H1 (cell line): ENCODE measurements at regions not wholly inside any gene's neighbourhood (a gene's known extent, or its start where the extent isn't known, plus 50 kb on each side); places are given as distances from the start of the nearest gene placed in this dataset.
A peak's percentile ranks its signal among the peaks of the same experiment; 100 is the strongest.

ENCODE experiments used
- CTCF ChIA-PET: fragments of 300-600 bp; sonication (Branson Sonifier 250); formaldehyde crosslinking; loops from one replicate; lab custom pipeline; 2021; ENCODE audit not compliant: partially characterized antibody; lab: Charles Lee
- POLR2A ChIA-PET: fragments of 300-600 bp; sonication (Branson Sonifier 250); formaldehyde crosslinking; loops from one replicate; lab custom pipeline; 2021; ENCODE audit warnings: inconsistent platforms; ENCODE audit not compliant: partially characterized antibody; lab: Charles Lee
- DNase-seq, 2 experiments: peaks; one replicate each; pipeline versions ENCODE4 v3.0.0 to v3.0.0-alpha.2; 2010 to 2022; ENCODE audit warnings: low spot score in 2 of 2, low read depth in 1 of 2, mixed read lengths in 1 of 2
- FAIRE-seq: peaks from 2 replicates; lab custom pipeline; 2011; peaks lifted over from hg19 to GRCh38; lab: Jason Lieb, UNC
- H2AFZ ChIP-seq: 2 replicates; pipeline ENCODE4 v1.8.1; 2012; ENCODE audit warnings: low read length, inconsistent platforms
- H2AK5ac ChIP-seq: 2 replicates; pipeline ENCODE4 v1.6.1; 2013; ENCODE audit warnings: low read depth, low read length
- H2BK120ac ChIP-seq: replicated peaks from 2 replicates; pipeline ENCODE3; 2013; ENCODE audit warnings: low read depth, low read length, inconsistent platforms
- H2BK12ac ChIP-seq: 2 replicates; pipeline ENCODE4 v1.6.1; 2013; ENCODE audit warnings: low read depth, low read length
- H2BK15ac ChIP-seq: 2 replicates; pipeline ENCODE4 v1.6.1; 2013; ENCODE audit warnings: low read length
- H2BK20ac ChIP-seq: 2 replicates; pipeline ENCODE4 v1.6.1; 2013; ENCODE audit warnings: low read length
- H2BK5ac ChIP-seq: 2 replicates; pipeline ENCODE4 v1.6.1; 2013; ENCODE audit warnings: low read depth, low read length
- H3K14ac ChIP-seq: 2 replicates; pipeline ENCODE4 v1.6.1; 2013; ENCODE audit warnings: inconsistent platforms; ENCODE audit not compliant: insufficient read length
- H3K18ac ChIP-seq: 2 replicates; pipeline ENCODE4 v1.6.1; 2013; ENCODE audit warnings: low read length; ENCODE audit errors: extremely low read depth
- H3K23ac ChIP-seq: 2 replicates; pipeline ENCODE4 v1.6.1; 2013; ENCODE audit warnings: inconsistent platforms; ENCODE audit not compliant: insufficient read length
- H3K23me2 ChIP-seq: 2 replicates; pipeline ENCODE4 v1.6.1; 2013; ENCODE audit warnings: low read depth, low read length
- H3K27ac ChIP-seq: 2 replicates; pipeline ENCODE4 v1.6.1; 2011; ENCODE audit warnings: low read depth, low read length, inconsistent platforms
- H3K27me3 ChIP-seq, 4 experiments: replicated peaks in 1 of 4; 1 replicate in 1 of 4; 2 replicates in 3 of 4; pipeline versions ENCODE4 v1.6.1 to v1.8.1; 2011 to 2013; ENCODE audit warnings: low read length in 3 of 4, mild to moderate bottlenecking in 3 of 4, inconsistent platforms in 2 of 4, mixed read lengths in 2 of 4, moderate library complexity in 1 of 4; ENCODE audit not compliant: control insufficient read depth in 3 of 4, insufficient read depth in 3 of 4; ENCODE audit errors: extremely low read depth in 1 of 4
- H3K36me3 ChIP-seq, 4 experiments: 2 replicates each; pipeline versions ENCODE4 v1.6.1 to v1.8.1; 2011 to 2013; ENCODE audit warnings: mild to moderate bottlenecking in 4 of 4, low read length in 3 of 4, moderate library complexity in 2 of 4, control low read depth in 1 of 4, inconsistent platforms in 1 of 4; ENCODE audit not compliant: insufficient read depth in 4 of 4, control insufficient read depth in 2 of 4
- H3K4ac ChIP-seq: replicated peaks from 2 replicates; pipeline ENCODE3; 2013; ENCODE audit warnings: low read length, low read depth, mixed read lengths, inconsistent platforms; ENCODE audit not compliant: insufficient read length
- H3K4me1 ChIP-seq, 4 experiments: replicated peaks in 1 of 4; 1 replicate in 1 of 4; 2 replicates in 3 of 4; pipeline versions ENCODE4 v1.6.1 to v1.8.1; 2011 to 2013; ENCODE audit warnings: low read length in 3 of 4, inconsistent platforms in 2 of 4, mixed read lengths in 1 of 4; ENCODE audit not compliant: insufficient read depth in 4 of 4, control insufficient read depth in 3 of 4
- H3K4me2 ChIP-seq, 2 experiments: 2 replicates each; pipeline versions ENCODE4 v1.6.1 to v1.8.1; 2011 to 2013; ENCODE audit warnings: low read depth in 2 of 2, low read length in 2 of 2, control low read depth in 1 of 2, inconsistent platforms in 1 of 2, mild to moderate bottlenecking in 1 of 2; ENCODE audit not compliant: insufficient read depth in 1 of 2
- H3K4me3 ChIP-seq, 4 experiments: fragments of 200-600, 300-600 bp in 1 of 4; sonication (generic), shearing (Covaris generic), sonication (Bioruptor Twin) in 1 of 4; 2 replicates each; pipeline versions ENCODE4 v1.5.1 to v1.8.1; 2011 to 2016; ENCODE audit warnings: low read length in 4 of 4, low read depth in 3 of 4, control low read depth in 2 of 4, inconsistent platforms in 2 of 4, mild to moderate bottlenecking in 2 of 4, mixed read lengths in 1 of 4, moderate library complexity in 1 of 4; ENCODE audit not compliant: insufficient read depth in 2 of 4; ENCODE audit errors: extremely low read depth in 1 of 4
- H3K56ac ChIP-seq: replicated peaks from 2 replicates; pipeline ENCODE3; 2013; ENCODE audit warnings: low read depth, mild to moderate bottlenecking, mixed read lengths, low read length, inconsistent platforms; ENCODE audit not compliant: insufficient read length
- H3K79me1 ChIP-seq: 2 replicates; pipeline ENCODE4 v1.6.1; 2013; ENCODE audit warnings: low read depth, low read length, control low read depth
- H3K79me2 ChIP-seq, 2 experiments: 2 replicates each; pipeline versions ENCODE4 v1.6.1 to v1.8.1; 2012 to 2013; ENCODE audit warnings: low read length in 2 of 2, mild to moderate bottlenecking in 2 of 2, inconsistent platforms in 1 of 2; ENCODE audit not compliant: insufficient read depth in 2 of 2, control insufficient read depth in 1 of 2
- H3K9ac ChIP-seq, 4 experiments: replicated peaks in 1 of 4; 1 replicate in 1 of 4; 2 replicates in 3 of 4; pipeline versions ENCODE4 v1.6.1 to v1.8.1; 2011 to 2013; ENCODE audit warnings: low read depth in 3 of 4, low read length in 3 of 4, control low read depth in 2 of 4, mild to moderate bottlenecking in 2 of 4, moderate library complexity in 2 of 4, inconsistent platforms in 1 of 4; ENCODE audit errors: extremely low read depth in 1 of 4
- H3K9me3 ChIP-seq, 2 experiments: 2 replicates each; pipeline versions ENCODE4 v1.6.1 to v1.8.1; 2012 to 2013; ENCODE audit warnings: mild to moderate bottlenecking in 2 of 2, moderate library complexity in 2 of 2, control low read depth in 1 of 2, inconsistent platforms in 1 of 2, low read depth in 1 of 2, low read length in 1 of 2, mixed read lengths in 1 of 2; ENCODE audit not compliant: insufficient read depth in 2 of 2
- H4K20me1 ChIP-seq, 2 experiments: replicated peaks in 1 of 2; 2 replicates each; pipeline versions ENCODE3 to v1.8.1; 2011 to 2013; ENCODE audit warnings: inconsistent platforms in 2 of 2, low read length in 2 of 2, mild to moderate bottlenecking in 1 of 2; ENCODE audit not compliant: insufficient read depth in 2 of 2, control insufficient read depth in 1 of 2
- H4K5ac ChIP-seq: 2 replicates; pipeline ENCODE4 v1.6.1; 2013; ENCODE audit warnings: low read length, low read depth, mixed read lengths, inconsistent platforms; ENCODE audit not compliant: insufficient read length
- H4K8ac ChIP-seq: 2 replicates; pipeline ENCODE4 v1.8.0; 2013; ENCODE audit warnings: mild to moderate bottlenecking, moderate library complexity, low read length, inconsistent platforms; ENCODE audit not compliant: insufficient read depth; ENCODE audit errors: extremely low read depth
- H4K91ac ChIP-seq: replicated peaks from 2 replicates; pipeline ENCODE3; 2013; ENCODE audit warnings: low read length, mixed read lengths, inconsistent platforms; ENCODE audit not compliant: insufficient read length
- BCL11A ChIP-seq, 2 experiments: IDR thresholded peaks; one replicate each; pipeline ENCODE4 v1.6.1; 2011; ENCODE audit warnings: low read depth in 2 of 2, low read length in 2 of 2, mild to moderate bottlenecking in 2 of 2
- EGR1 ChIP-seq: IDR thresholded peaks from 2 replicates; pipeline ENCODE4 v1.6.1; 2011; ENCODE audit warnings: low read depth, low read length, borderline replicate concordance
- EP300 ChIP-seq, 2 experiments: IDR thresholded peaks; 1 replicate in 1 of 2; 2 replicates in 1 of 2; pipeline ENCODE4 v1.6.1; 2011 to 2012; ENCODE audit warnings: low read depth in 2 of 2, low read length in 2 of 2, mild to moderate bottlenecking in 2 of 2, borderline replicate concordance in 1 of 2, inconsistent platforms in 1 of 2, moderate library complexity in 1 of 2
- HDAC2 ChIP-seq, 2 experiments: fragments of 300-600 bp in 1 of 2; sonication (generic) in 1 of 2; IDR thresholded peaks; 2 replicates each; pipeline ENCODE4 v1.6.1; 2011 to 2012; ENCODE audit warnings: low read depth in 2 of 2, low read length in 2 of 2, mild to moderate bottlenecking in 2 of 2, moderate library complexity in 2 of 2, borderline replicate concordance in 1 of 2, inconsistent platforms in 1 of 2
- JUN ChIP-seq: IDR thresholded peaks from 2 replicates; pipeline ENCODE4 v1.6.1; 2011; ENCODE audit warnings: low read depth, mild to moderate bottlenecking, improper control_type of control experiment, low read length
- KDM1A ChIP-seq: fragments of 200-600, 300-600 bp; sonication (generic); IDR thresholded peaks from 2 replicates; pipeline ENCODE4 v1.7.1; 2016; ENCODE audit warnings: mild to moderate bottlenecking, low read length, borderline replicate concordance
- RAD21 ChIP-seq, 2 experiments: IDR thresholded peaks in 1 of 2; conservative IDR thresholded peaks in 1 of 2; 2 replicates each; pipeline ENCODE4 v1.6.1; 2011; ENCODE audit warnings: low read depth in 2 of 2, low read length in 2 of 2, improper control_type of control experiment in 1 of 2, inconsistent platforms in 1 of 2, mild to moderate bottlenecking in 1 of 2, moderate library complexity in 1 of 2
- SAP30 ChIP-seq: fragments of 300-600 bp; sonication (generic); IDR thresholded peaks from 2 replicates; pipeline ENCODE4 v1.7.1; 2012; ENCODE audit warnings: low read length, moderate library complexity, mild to moderate bottlenecking, inconsistent platforms; ENCODE audit not compliant: insufficient read depth, insufficient replicate concordance
- SRF ChIP-seq: IDR thresholded peaks from 2 replicates; pipeline ENCODE4 v1.6.1; 2011; ENCODE audit warnings: mild to moderate bottlenecking, low read depth, low read length, moderate library complexity
- SUZ12 ChIP-seq: fragments of 200-600 bp; sonication (generic); IDR thresholded peaks from 2 replicates; pipeline ENCODE4 v1.6.1; 2012; ENCODE audit warnings: mild to moderate bottlenecking, inconsistent platforms, low read length, moderate library complexity, mixed read lengths
- WGBS, 2 experiments: shearing (Covaris generic) in 1 of 2; methylation state at CpG; one replicate each; pipeline versions ENCODE4 v1.1.6 to v1.1.7; 2013 to 2015; ENCODE audit warnings: low lambda C conversion rate in 2 of 2, mixed read lengths in 2 of 2, inconsistent platforms in 1 of 2, low coverage in 1 of 2, missing lambda C conversion rate in 1 of 2; ENCODE audit not compliant: insufficient replicate concordance in 2 of 2, insufficient coverage in 1 of 2, insufficient read length in 1 of 2; ENCODE audit errors: extremely low coverage in 1 of 2, missing lambda C conversion rate in 1 of 2; 5-methylcytosine and 5-hydroxymethylcytosine counted together
- TF ChIP-seq, protein P1 (sequence below): IDR thresholded peaks from 2 replicates; pipeline ENCODE4 v1.6.1; 2012; ENCODE audit warnings: low read length, inconsistent platforms

DNA sequence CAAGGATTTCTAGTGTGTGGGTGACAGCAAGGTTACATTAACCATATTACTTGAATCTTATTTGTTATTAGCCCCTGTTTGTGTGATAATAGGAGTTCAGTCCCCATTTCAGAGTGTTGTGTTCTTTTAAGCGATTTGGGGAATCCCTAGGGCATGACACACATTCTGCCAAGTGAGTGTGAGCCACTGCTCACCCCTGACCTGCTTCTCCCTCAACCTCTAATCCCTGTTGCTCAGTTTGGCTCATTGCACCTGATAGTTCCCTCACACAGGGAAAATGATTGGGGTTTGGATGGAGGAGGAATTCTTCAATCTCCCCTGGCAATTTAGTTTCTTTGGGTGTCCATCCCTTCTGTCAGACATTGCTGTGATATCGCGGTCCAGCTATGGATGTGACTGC, 149.2 kb downstream of the DMRTA1 start:
- Histone ChIP-seq H3K9me3 (no peaks in the 10 kb centered on the region), H3K4me3 (no peak overlapping the region), H3K27ac (no peak overlapping the region), H2AK5ac (no peak overlapping the region), H2BK120ac (no peak overlapping the region), H4K20me1 (no peaks in the 10 kb centered on the region), H3K14ac (no peak overlapping the region), H4K8ac (no peak overlapping the region), H3K79me1 (no peaks in the 10 kb centered on the region), H3K56ac (no peak overlapping the region), H2BK12ac (no peak overlapping the region), H4K91ac (peak overlapping the region; percentile 1), H2BK5ac (no peak overlapping the region), H3K4ac (no peak overlapping the region), H4K5ac (no peak overlapping the region), H2BK15ac (no peak overlapping the region), H3K27me3 (no peaks in the 10 kb centered on the region), H3K79me2 (no peaks in the 10 kb centered on the region), H3K4me2 (no peak overlapping the region), H2BK20ac (no peak overlapping the region; the same call in 1 of the 2 replicates), H3K18ac (no peak overlapping the region), H3K36me3 (no peaks in the 10 kb centered on the region), H3K23ac (no peak overlapping the region), H3K23me2 (no peaks in the 10 kb centered on the region), H2AFZ (peak overlapping the region; percentile 8; the same call in 1 of the 2 replicates), H3K9ac (no peak overlapping the region), H3K4me1 (no peaks in the 10 kb centered on the region)
- no peak for FAIRE-seq
- WGBS, 2 experiments = 95% methylated on average over 3 of the region's 3 CpGs; no CpG with 5 or more reads in 1 of the 2 experiments
- no peak for DNase-seq
- ChIA-PET POLR2A (interaction anchor here (0.6 kb wide), 1 partner anchor 294 kb away, joined by 4 read pairs; no protein-coding TSS in a partner anchor), CTCF (no interaction called here)
- TF ChIP-seq EGR1 (no peak), JUN (no peak), SRF (no peak), SUZ12 (no peak), SAP30 (no peak), BCL11A (IDR thresholded peaks at IDR 0.05; ENCODE audit: low read depth in 2 of 2, low read length in 2 of 2) (no peak), KDM1A (no peak), EP300 (IDR thresholded peaks at IDR 0.05; ENCODE audit: borderline replicate concordance in 1 of 2, low read depth in 2 of 2, low read length in 2 of 2) (no peak), RAD21 (IDR thresholded peaks at IDR 0.05 in 1 of 2, conservative IDR thresholded peaks at IDR 0.05 in 1 of 2; ENCODE audit: low read depth in 2 of 2, low read length in 2 of 2) (no peak), HDAC2 (IDR thresholded peaks at IDR 0.05; ENCODE audit: borderline replicate concordance in 1 of 2, low read depth in 2 of 2, low read length in 2 of 2) (no peak)
- TF ChIP-seq, protein P1, sequence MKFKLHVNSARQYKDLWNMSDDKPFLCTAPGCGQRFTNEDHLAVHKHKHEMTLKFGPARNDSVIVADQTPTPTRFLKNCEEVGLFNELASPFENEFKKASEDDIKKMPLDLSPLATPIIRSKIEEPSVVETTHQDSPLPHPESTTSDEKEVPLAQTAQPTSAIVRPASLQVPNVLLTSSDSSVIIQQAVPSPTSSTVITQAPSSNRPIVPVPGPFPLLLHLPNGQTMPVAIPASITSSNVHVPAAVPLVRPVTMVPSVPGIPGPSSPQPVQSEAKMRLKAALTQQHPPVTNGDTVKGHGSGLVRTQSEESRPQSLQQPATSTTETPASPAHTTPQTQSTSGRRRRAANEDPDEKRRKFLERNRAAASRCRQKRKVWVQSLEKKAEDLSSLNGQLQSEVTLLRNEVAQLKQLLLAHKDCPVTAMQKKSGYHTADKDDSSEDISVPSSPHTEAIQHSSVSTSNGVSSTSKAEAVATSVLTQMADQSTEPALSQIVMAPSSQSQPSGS = no peak
